ENCODE measurements at regions not wholly inside any gene's neighbourhood (a gene's known extent, or its start where the extent isn't known, plus 50 kb on each side); places are given as distances from the start of the nearest gene placed in this dataset.
"Not testable (repeated sequence)": the region's sequence is repeated elsewhere in the genome, so short reads cannot be mapped to it uniquely, and the experiment has no call there.

DNA sequence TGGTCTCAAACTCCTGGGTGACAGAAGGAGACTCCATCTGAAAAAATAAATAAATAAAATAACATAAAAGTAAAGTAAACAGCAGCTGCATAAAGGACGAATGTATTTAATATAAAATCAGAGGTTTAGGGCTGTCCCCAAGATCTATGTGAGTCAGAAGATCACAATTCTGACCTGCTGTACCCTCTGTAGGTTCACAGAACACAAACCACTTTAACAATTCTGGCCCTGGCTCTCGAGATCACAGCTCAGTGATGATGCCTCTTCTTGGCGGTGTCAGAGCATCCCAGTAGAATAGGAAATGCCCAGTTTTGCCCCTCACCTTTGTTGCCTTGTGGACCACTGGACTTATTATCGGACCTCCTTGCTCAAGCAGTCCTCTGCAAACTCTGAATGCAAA, 380.9 kb downstream of the TLE1 start:
- Histone ChIP-seq H3K27me3 (no peaks in the 10 kb centered on the region), H3K4me2 (no peak overlapping the region), H3K4me3 (no peak overlapping the region), H4K20me1 (ENCODE audit: low read depth) (no peaks in the 10 kb centered on the region), H3K4me1 (no peaks in the 10 kb centered on the region), H3K9me3 (ENCODE audit: low read depth) (no peaks in the 10 kb centered on the region), H3K27ac (no peak overlapping the region), H3K79me2 (ENCODE audit: low read depth) (no peaks in the 10 kb centered on the region), H3K36me3 (no peaks in the 10 kb centered on the region), H3K9ac (no peak overlapping the region), H2AFZ (replicated peaks) (no peak overlapping the region), H3F3A (ENCODE audit: low read depth) (no peaks in the 10 kb centered on the region)
- TF ChIP-seq EZH2 (IDR thresholded peaks at IDR 0.05) (no peak), CTCF (IDR thresholded peaks at IDR 0.05) (no peak), EZH2phosphoT487 (IDR thresholded peaks at IDR 0.05) (no peak)
- peaks cover 4% of the 10 kb centered on the region for H3K36me3 Mint-ChIP-seq
- no peaks in the 10 kb centered on the region for H3K4me1 Mint-ChIP-seq
- no peak overlapping the region for H3K27ac Mint-ChIP-seq
- H3K27me3 Mint-ChIP-seq (ENCODE audit: insufficient read depth, low read depth), result peaks cover 6% of the 10 kb centered on the region
- DNase-seq (ENCODE audit: low spot score), result no peak
- H3K4me3 Mint-ChIP-seq, result no peak overlapping the region
- H3K9me3 Mint-ChIP-seq, result peaks cover 16% of the 10 kb centered on the region

DNA sequence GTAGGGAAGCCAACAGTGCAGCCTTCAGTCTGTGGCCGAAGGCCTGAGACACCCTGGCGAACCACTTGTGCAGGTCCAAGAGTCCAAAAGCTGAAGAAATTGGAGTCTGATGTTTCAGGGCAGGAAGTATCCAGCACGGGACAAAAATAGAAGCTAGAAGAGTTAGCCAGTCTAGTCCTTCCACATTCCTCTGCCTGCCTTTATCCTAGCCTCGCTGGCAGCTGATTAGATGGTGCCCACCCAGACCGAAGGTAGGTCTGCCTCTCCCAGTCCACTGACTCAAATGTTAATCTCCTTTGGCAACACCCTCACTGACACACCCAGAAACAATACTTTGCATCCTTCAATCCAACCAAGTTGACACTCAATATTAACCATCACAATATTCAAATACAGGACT, 381.6 kb downstream of the TLE1 start:
- H3K4me1 Mint-ChIP-seq; H3K27me3 Mint-ChIP-seq (ENCODE audit: insufficient read depth, low read depth); DNase-seq (ENCODE audit: low spot score): not testable (repeated sequence)

DNA sequence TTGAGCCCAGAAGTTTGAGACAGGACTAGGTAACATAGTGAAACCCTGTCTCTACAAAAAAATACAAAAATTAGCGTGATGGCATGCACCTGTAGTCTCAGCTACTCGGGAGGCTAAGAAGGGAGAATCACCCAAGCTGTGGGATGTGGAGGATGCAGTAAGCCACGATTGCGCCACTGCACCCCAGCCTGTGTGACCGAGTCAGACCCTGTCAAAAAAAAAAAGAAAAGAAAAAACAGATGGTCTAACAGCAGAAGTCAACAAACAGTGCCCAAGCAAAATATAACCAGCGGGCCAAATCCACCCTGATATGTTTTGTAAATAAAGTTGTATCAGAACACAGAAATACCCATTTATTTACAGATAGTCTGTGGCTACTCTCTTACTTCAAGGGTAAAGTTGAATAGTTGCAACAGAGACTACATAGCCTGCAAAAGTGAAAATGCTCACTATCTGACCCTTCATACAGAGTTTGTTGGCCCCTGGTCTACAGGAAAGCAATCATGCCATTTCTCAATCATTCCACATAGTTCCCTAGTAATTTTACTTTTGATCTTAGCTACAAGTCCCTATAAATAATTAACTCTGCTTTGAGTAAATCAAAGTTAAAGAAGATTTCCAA, 383.7 kb downstream of the TLE1 start:
- no peaks in the 10 kb centered on the region for H3K27me3 ChIP-seq
- peaks cover 6% of the 10 kb centered on the region for H3K27me3 Mint-ChIP-seq (ENCODE audit: insufficient read depth, low read depth)
- peaks cover 19% of the 10 kb centered on the region for H3K9me3 Mint-ChIP-seq
- H3K27ac Mint-ChIP-seq, result no peak overlapping the region
- H3K4me3 Mint-ChIP-seq, result no peak overlapping the region
- no peaks in the 10 kb centered on the region for H3F3A ChIP-seq (ENCODE audit: low read depth)
- H3K4me1 ChIP-seq, result no peaks in the 10 kb centered on the region
- TF ChIP-seq CTCF (IDR thresholded peaks at IDR 0.05), result no peak
- no peak for TF ChIP-seq EZH2 (IDR thresholded peaks at IDR 0.05)
- no peak for TF ChIP-seq EZH2phosphoT487 (IDR thresholded peaks at IDR 0.05)
- H3K4me3 ChIP-seq, result no peak overlapping the region
- no peak overlapping the region for H3K27ac ChIP-seq
- no peak overlapping the region for H2AFZ ChIP-seq (replicated peaks)
- no peaks in the 10 kb centered on the region for H3K4me1 Mint-ChIP-seq
- H3K9ac ChIP-seq, result no peak overlapping the region
- no peak for DNase-seq (ENCODE audit: low spot score)
- no peaks in the 10 kb centered on the region for H3K9me3 ChIP-seq (ENCODE audit: low read depth)
- H3K36me3 ChIP-seq, result no peaks in the 10 kb centered on the region
- H4K20me1 ChIP-seq (ENCODE audit: low read depth), result no peaks in the 10 kb centered on the region
- H3K4me2 ChIP-seq, result no peak overlapping the region
- no peaks in the 10 kb centered on the region for H3K79me2 ChIP-seq (ENCODE audit: low read depth)
- peaks cover 4% of the 10 kb centered on the region for H3K36me3 Mint-ChIP-seq

More for the DNA sequence above, 381.6 kb downstream of the TLE1 start:
- H3K9me3 ChIP-seq (ENCODE audit: low read depth); H3K27ac ChIP-seq; H3K36me3 Mint-ChIP-seq; H3K36me3 ChIP-seq; H3K4me3 Mint-ChIP-seq; H3K4me3 ChIP-seq; H4K20me1 ChIP-seq (ENCODE audit: low read depth); H2AFZ ChIP-seq (replicated peaks); H3F3A ChIP-seq (ENCODE audit: low read depth); H3K27me3 ChIP-seq; H3K79me2 ChIP-seq (ENCODE audit: low read depth); H3K9ac ChIP-seq; H3K4me2 ChIP-seq; H3K27ac Mint-ChIP-seq; H3K4me1 ChIP-seq: not testable (repeated sequence)
- peaks cover 16% of the 10 kb centered on the region for H3K9me3 Mint-ChIP-seq

DNA sequence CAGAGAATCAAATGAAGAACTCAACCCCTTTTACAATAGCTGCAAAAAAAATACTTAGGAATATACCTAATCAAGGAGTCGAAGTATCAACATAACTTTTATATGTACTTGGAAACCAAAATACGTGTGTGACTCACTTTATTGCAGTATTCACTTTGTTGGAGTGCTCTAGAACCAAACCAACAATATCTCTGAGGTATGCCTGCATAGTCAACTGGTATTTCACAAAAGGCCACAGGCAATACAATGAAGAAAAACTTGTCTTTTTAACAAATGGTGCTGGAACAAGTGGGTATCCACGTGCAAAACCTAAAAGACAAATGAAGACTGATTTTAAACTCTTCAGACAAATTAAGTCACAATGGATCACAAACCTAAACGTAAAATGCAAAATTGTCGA, 385.7 kb downstream of the TLE1 start:
- no peak overlapping the region for H3K27ac Mint-ChIP-seq
- H3K27me3 Mint-ChIP-seq (ENCODE audit: insufficient read depth, low read depth), result peaks cover 6% of the 10 kb centered on the region

More for the DNA sequence above, 385.7 kb downstream of the TLE1 start:
- H3K9ac ChIP-seq, result no peak overlapping the region
- H3K4me2 ChIP-seq, result no peak overlapping the region
- no peaks in the 10 kb centered on the region for H3K27me3 ChIP-seq
- no peak overlapping the region for H3K4me3 Mint-ChIP-seq
- H3K27ac ChIP-seq, result no peak overlapping the region
- H4K20me1 ChIP-seq (ENCODE audit: low read depth), result no peaks in the 10 kb centered on the region
- no peak for DNase-seq (ENCODE audit: low spot score)
- no peak overlapping the region for H3K4me3 ChIP-seq
- no peaks in the 10 kb centered on the region for H3F3A ChIP-seq (ENCODE audit: low read depth)
- peaks cover 24% of the 10 kb centered on the region for H3K9me3 Mint-ChIP-seq
- peaks cover 4% of the 10 kb centered on the region for H3K36me3 Mint-ChIP-seq
- no peak overlapping the region for H2AFZ ChIP-seq (replicated peaks)
- H3K4me1 Mint-ChIP-seq, result no peaks in the 10 kb centered on the region
- H3K79me2 ChIP-seq (ENCODE audit: low read depth), result no peaks in the 10 kb centered on the region
- TF ChIP-seq CTCF (IDR thresholded peaks at IDR 0.05), result no peak
- no peak for TF ChIP-seq EZH2phosphoT487 (IDR thresholded peaks at IDR 0.05)
- TF ChIP-seq EZH2 (IDR thresholded peaks at IDR 0.05), result no peak
- H3K4me1 ChIP-seq, result no peaks in the 10 kb centered on the region
- H3K36me3 ChIP-seq, result no peaks in the 10 kb centered on the region
- peaks cover 6% of the 10 kb centered on the region for H3K9me3 ChIP-seq (ENCODE audit: low read depth)

All from neural progenitor cell (in vitro differentiated cells).